GM21528 (cell line): ENCODE measurements at regions not wholly inside any gene's neighbourhood (a gene's known extent, or its start where the extent isn't known, plus 50 kb on each side); places are given as distances from the start of the nearest gene placed in this dataset.

Source experiments
- ATAC-seq: cut with Tn5 transposase; IDR thresholded peaks from one replicate; pipeline ENCODE4 v1.9.1; 2021; ENCODE audit warnings: mild to moderate bottlenecking, moderate library complexity; ENCODE audit not compliant: unreplicated experiment, low FRiP score

- no peak for ATAC-seq
Measured at GRCh38 chr18:76771192-76771799, 51.1 kb upstream of the ZNF236 start.

- no peak for ATAC-seq
Measured at GRCh38 chr18:76767954-76768353, 54.4 kb upstream of the ZNF236 start.

- no peak for ATAC-seq
Measured at GRCh38 chr18:76766429-76766828, 55.9 kb upstream of the ZNF236 start.

- ATAC-seq = no peak
Measured at GRCh38 chr18:76765649-76766048, 56.7 kb upstream of the ZNF236 start.

GRCh38 chr18:76764291-76764901, 58.0 kb upstream of the ZNF236 start:
- no peak for ATAC-seq

- ATAC-seq = no peak
Measured at GRCh38 chr18:76759056-76759455, 63.3 kb upstream of the ZNF236 start.

GRCh38 chr18:76757925-76758324, 64.4 kb upstream of the ZNF236 start:
- no peak for ATAC-seq

GRCh38 chr18:76757335-76757734, 65.0 kb upstream of the ZNF236 start:
- ATAC-seq = no peak

- ATAC-seq = no peak
Measured at GRCh38 chr18:76756531-76757253, 65.7 kb upstream of the ZNF236 start.

GRCh38 chr18:76754351-76754750, 68.0 kb upstream of the ZNF236 start:
- no peak for ATAC-seq

- ATAC-seq = no peak
Measured at GRCh38 chr18:76752400-76752799, 70.0 kb upstream of the ZNF236 start.

GRCh38 chr18:76750917-76751890, 71.2 kb upstream of the ZNF236 start:
- ATAC-seq = no peak

- no peak for ATAC-seq
Measured at GRCh38 chr18:76750269-76750668, 72.1 kb upstream of the ZNF236 start.

GRCh38 chr18:76747676-76748075, 74.7 kb upstream of the ZNF236 start:
- no peak for ATAC-seq

- ATAC-seq = no peak
Measured at GRCh38 chr18:76741346-76741745, 81.0 kb upstream of the ZNF236 start.

GRCh38 chr18:76736309-76736708, 86.0 kb upstream of the ZNF236 start:
- no peak for ATAC-seq

GRCh38 chr18:76730901-76731300, 91.5 kb upstream of the ZNF236 start:
- no peak for ATAC-seq

GRCh38 chr18:76727589-76727988, 94.8 kb upstream of the ZNF236 start:
- no peak for ATAC-seq

- no peak for ATAC-seq
Measured at GRCh38 chr18:76725445-76725844, 96.9 kb upstream of the ZNF236 start.

- ATAC-seq = no peak
Measured at GRCh38 chr18:76722224-76723061, 99.9 kb upstream of the ZNF236 start.
